ENCODE measurements at regions not wholly inside any gene's neighbourhood (a gene's known extent, or its start where the extent isn't known, plus 50 kb on each side); places are given as distances from the start of the nearest gene placed in this dataset.

DNA sequence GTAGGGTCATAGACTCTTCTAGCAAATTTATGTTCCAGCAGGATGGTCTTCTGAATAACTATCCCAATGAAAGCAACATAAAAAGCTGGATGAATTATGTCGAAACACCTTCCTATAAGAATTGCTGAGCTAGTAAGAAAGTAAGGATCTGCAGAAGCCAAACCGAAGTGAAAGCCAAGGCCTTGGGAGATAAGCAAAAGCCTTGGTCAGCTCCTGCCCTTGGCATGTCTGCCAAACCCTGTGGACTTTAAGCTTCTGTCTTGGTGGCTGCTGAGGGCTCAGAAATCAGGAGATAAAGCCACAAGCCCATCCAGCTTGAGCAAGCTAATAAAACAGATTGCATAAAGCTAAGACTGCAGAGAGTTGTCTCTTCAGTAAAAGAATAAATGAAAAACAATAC lies 81.2 kb upstream of the KCND3 start:
- H3K27ac Mint-ChIP-seq (ENCODE audit: unreplicated experiment) = no peak overlapping the region
- H3K4me1 Mint-ChIP-seq (ENCODE audit: low read depth) = no peaks in the 10 kb centered on the region
- no peaks in the 10 kb centered on the region for H3K27me3 Mint-ChIP-seq (ENCODE audit: low read depth)
- TF ChIP-seq CTCF (IDR thresholded peaks at IDR 0.05) = no peak
- no peak for DNase-seq (ENCODE audit: low spot score)
- H3K9me3 Mint-ChIP-seq (ENCODE audit: low read depth) = peaks cover 18% of the 10 kb centered on the region
- peaks cover 1% of the 10 kb centered on the region for H3K36me3 Mint-ChIP-seq (ENCODE audit: low read depth)
- no peak overlapping the region for H3K4me3 Mint-ChIP-seq (ENCODE audit: unreplicated experiment)

- H3K36me3 Mint-ChIP-seq (ENCODE audit: low read depth) = peaks cover 1% of the 10 kb centered on the region
- H3K9me3 Mint-ChIP-seq (ENCODE audit: low read depth) = peaks cover 22% of the 10 kb centered on the region
- DNase-seq (ENCODE audit: low spot score) = no peak
- H3K27ac Mint-ChIP-seq (ENCODE audit: unreplicated experiment) = no peak overlapping the region
- TF ChIP-seq CTCF (IDR thresholded peaks at IDR 0.05) = no peak
- H3K27me3 Mint-ChIP-seq (ENCODE audit: low read depth) = no peaks in the 10 kb centered on the region
- no peak overlapping the region for H3K4me3 Mint-ChIP-seq (ENCODE audit: unreplicated experiment)
- no peaks in the 10 kb centered on the region for H3K4me1 Mint-ChIP-seq (ENCODE audit: low read depth)
These were observed 85.2 kb upstream of the KCND3 start for GRCh38 chr1:112074711-112075110.

DNA sequence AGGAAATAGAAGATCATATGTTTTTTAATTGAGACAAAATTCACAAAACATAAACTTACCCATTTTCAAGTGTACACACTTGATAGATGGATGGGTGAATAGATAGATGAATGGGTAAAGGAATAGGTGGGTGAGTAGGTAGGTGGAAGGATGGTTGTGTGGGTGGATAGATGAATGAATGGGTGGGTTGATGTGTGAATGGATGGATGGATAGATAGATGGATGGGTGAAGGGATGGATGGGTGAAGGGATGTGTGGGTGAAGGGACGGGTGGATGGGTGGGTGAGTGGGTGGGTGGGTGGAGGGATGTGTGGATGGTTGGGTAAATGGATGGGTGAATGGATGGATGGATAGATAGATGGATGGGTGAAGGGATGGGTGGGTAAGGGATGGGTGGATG lies 86.1 kb upstream of the KCND3 start:
- no peaks in the 10 kb centered on the region for H3K27me3 Mint-ChIP-seq (ENCODE audit: low read depth)
- DNase-seq (ENCODE audit: low spot score) = no peak
- H3K36me3 Mint-ChIP-seq (ENCODE audit: low read depth) = peaks cover 1% of the 10 kb centered on the region
- peaks cover 22% of the 10 kb centered on the region for H3K9me3 Mint-ChIP-seq (ENCODE audit: low read depth)
- H3K27ac Mint-ChIP-seq (ENCODE audit: unreplicated experiment) = no peak overlapping the region
- H3K4me3 Mint-ChIP-seq (ENCODE audit: unreplicated experiment) = no peak overlapping the region
- TF ChIP-seq CTCF (IDR thresholded peaks at IDR 0.05) = no peak
- H3K4me1 Mint-ChIP-seq (ENCODE audit: low read depth) = no peaks in the 10 kb centered on the region

DNA sequence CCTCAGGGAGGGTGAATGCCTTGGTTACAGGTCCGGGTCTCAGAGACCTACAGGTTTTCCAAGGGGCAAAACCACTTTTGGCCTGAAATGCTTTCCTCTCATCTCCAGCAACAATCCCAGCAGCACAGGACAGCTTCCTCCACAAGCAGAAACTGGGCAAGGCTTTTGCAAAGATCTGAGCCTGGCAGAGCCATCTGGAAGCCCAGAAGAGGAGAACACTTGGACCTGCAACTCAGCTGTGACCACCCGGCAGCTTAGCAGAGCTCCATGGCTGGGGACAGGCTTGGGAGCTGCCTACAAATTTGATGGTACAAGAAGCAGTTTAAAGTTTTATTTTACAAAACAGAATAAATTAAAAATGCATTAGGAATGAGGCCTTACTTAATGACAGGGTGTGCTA lies 90.0 kb upstream of the KCND3 start:
- Mint-ChIP-seq H3K4me1 (ENCODE audit: low read depth) (no peaks in the 10 kb centered on the region), H3K27me3 (ENCODE audit: low read depth) (no peaks in the 10 kb centered on the region), H3K27ac (ENCODE audit: unreplicated experiment) (no peak overlapping the region), H3K4me3 (ENCODE audit: unreplicated experiment) (no peak overlapping the region), H3K36me3 (ENCODE audit: low read depth) (no peaks in the 10 kb centered on the region), H3K9me3 (ENCODE audit: low read depth) (peaks cover 5% of the 10 kb centered on the region)
- no peak for TF ChIP-seq CTCF (IDR thresholded peaks at IDR 0.05)
- no peak for DNase-seq (ENCODE audit: low spot score)

DNA sequence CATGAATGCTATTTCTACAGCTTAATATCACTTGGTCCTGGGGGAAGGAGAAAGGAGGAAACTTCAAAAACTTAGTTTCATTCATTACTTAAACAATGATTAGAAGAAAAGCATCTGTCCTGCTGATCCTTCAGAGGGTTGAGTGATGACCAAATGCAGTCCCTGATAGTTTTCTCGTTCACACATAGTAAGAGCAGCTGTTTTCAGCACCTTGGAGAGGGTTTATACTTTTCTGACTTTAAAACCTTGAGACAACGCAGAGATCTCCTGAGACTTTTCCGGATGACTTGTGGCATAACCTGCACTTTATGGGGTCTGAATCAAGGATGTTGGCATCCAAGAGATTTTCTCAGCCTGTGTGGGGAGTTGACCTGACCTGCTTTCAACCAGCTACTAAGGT lies 94.0 kb upstream of the KCND3 start:
- Mint-ChIP-seq H3K27me3 (ENCODE audit: low read depth) (peaks cover 3% of the 10 kb centered on the region), H3K27ac (ENCODE audit: unreplicated experiment) (no peak overlapping the region), H3K36me3 (ENCODE audit: low read depth) (no peaks in the 10 kb centered on the region), H3K4me1 (ENCODE audit: low read depth) (no peaks in the 10 kb centered on the region), H3K4me3 (ENCODE audit: unreplicated experiment) (no peak overlapping the region), H3K9me3 (ENCODE audit: low read depth) (no peaks in the 10 kb centered on the region)
- no peak for DNase-seq (ENCODE audit: low spot score)
- TF ChIP-seq CTCF (IDR thresholded peaks at IDR 0.05) = no peak
